Skin epidermis (tissue), 12 donors: ENCODE measurements at regions not wholly inside any gene's neighbourhood (a gene's known extent, or its start where the extent isn't known, plus 50 kb on each side); places are given as distances from the start of the nearest gene placed in this dataset.

Experiments
- H3K27ac ChIP-seq, 21 experiments: fragments of 200-600 bp; sonication (generic) in 11 of 21; one replicate each; pipeline ENCODE4 v1.5.0; 2020; ENCODE audit warnings: mild to moderate bottlenecking in 3 of 21, inconsistent platforms in 2 of 21, moderate library complexity in 2 of 21
- H3K4me3 ChIP-seq, 7 experiments: fragments of 200-600 bp; sonication (generic) in 2 of 7; one replicate each; pipeline ENCODE4 v1.5.0; 2020; ENCODE audit warnings: inconsistent platforms in 2 of 7, mild to moderate bottlenecking in 2 of 7, moderate library complexity in 1 of 7

GRCh38 chr11:29959488-29959887 is 57.3 kb downstream of the KCNA4 start:
- Histone ChIP-seq H3K27ac (no peak overlapping the region), H3K4me3 (no peak overlapping the region)

DNA sequence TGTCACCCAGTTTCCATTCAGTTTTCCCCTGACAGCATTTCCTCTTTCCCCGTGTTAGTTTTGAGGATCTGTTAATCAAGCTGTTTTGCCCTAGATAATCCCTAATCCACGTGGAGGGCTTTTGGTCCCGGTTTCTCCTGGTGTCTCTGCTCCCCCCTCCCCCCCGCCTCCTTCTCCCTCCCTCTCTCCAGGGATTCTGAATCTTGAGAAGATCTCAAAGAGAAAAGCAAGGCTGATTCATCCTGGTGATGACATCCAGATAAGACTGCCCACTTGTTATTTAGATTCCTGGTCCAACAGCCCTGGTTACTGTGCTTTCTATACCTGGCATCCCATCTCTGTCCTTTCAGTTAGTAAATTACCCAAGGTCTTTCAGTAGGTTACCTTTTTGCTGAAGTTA is 59.4 kb downstream of the KCNA4 start:
- Histone ChIP-seq H3K27ac (no peak overlapping the region), H3K4me3 (no peak overlapping the region)

- no peak overlapping the region for H3K27ac ChIP-seq
- H3K4me3 ChIP-seq: no peak overlapping the region
Observed at GRCh38 chr11:29956076-29956556, 60.7 kb downstream of the KCNA4 start.

GRCh38 chr11:29943347-29943746 is 73.5 kb downstream of the KCNA4 start:
- Histone ChIP-seq H3K4me3 (no peak overlapping the region), H3K27ac (no peak overlapping the region)

DNA sequence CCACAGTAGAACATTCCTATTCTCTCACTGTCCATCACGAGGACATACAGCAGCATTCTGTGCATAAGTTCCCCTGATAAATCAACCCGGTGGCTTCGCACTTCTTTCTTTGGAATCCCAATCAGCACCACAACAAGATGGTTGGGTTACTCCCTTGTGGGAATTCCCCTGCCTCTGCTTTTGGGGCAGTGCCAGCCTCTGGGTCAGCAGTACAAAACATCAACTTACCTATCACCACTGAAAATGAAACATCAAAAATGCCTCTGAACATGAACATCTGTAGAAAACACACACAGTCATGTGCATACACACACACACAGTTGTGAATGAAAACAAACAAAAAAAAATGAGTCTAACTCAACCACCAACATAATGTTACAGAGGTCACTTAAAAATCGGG is 79.3 kb downstream of the KCNA4 start:
- H3K27ac ChIP-seq: no peak overlapping the region
- no peak overlapping the region for H3K4me3 ChIP-seq

DNA sequence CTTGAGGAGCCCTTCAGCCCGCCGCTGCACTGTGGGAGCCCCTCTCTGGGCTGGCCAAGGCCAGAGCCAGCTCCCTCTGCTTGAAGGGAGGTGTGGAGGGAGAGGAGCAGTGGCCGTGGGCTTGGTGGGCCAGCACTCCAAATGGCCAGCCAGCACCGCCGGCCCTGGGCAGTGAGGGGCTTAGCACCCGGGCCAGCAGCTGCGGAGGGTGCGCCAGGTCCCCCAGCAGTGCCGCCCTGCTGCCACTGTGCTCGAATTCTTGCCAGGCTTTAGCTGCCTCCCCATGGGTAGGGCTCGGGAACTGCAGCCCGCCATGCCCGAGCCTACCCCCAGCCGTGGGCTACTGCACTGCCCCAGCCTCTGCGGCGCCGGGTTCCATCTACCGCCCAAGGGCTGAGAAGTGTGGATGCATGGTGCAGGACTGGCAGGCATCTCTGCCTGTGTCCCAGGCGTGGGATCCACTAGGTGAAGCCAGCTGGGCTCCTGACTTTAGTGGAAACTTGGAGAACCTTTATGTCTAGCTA is 82.7 kb downstream of the KCNA4 start:
- Histone ChIP-seq H3K4me3 (no peak overlapping the region), H3K27ac (no peak overlapping the region)

GRCh38 chr11:29916040-29916439 is 100.8 kb downstream of the KCNA4 start:
- H3K4me3 ChIP-seq: no peak overlapping the region
- no peak overlapping the region for H3K27ac ChIP-seq

- Histone ChIP-seq H3K4me3 (no peak overlapping the region), H3K27ac (no peak overlapping the region)
Observed at GRCh38 chr11:29914203-29914930, 102.5 kb downstream of the KCNA4 start.

DNA sequence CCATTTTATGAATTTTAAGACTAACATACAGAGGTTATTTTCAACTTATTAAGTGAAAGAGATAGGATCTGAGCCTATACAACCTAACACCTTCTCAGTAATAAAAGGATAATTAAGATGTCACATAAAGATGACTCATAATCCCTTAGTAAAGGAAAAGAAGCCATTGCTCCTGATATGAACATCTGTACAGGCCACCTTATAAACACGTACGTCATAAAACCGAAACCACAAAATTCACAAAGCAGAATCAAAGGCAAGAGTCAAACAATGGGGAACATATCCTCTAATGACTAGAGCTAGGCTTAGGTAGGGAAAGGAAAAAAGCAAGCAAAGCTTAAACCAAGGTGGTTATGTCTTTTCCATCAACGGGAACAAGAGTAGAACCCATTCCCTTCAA is 103.5 kb downstream of the KCNA4 start:
- no peak overlapping the region for H3K4me3 ChIP-seq
- H3K27ac ChIP-seq: no peak overlapping the region

GRCh38 chr11:29900382-29900781 is 116.4 kb downstream of the KCNA4 start:
- H3K4me3 ChIP-seq: no peak overlapping the region
- H3K27ac ChIP-seq: no peak overlapping the region

DNA sequence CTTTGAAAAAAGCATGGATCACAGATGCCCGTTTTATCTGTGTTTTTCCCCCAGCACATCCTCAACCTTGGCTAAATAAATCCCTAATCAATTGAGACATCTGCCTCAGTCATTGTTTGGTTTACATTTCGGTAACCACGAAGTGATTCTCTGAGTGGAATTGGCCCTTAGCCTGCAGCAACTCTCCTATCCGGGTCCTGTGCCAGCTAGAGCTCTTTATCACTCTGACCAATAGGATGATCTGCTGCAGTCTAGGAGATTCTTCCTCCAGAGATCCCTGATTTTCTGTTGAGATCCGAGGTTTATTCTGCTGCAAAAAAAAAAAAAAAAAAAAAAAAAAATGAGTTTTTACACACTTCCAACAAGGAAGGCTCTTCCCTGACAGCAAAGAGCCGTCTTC is 137.3 kb downstream of the KCNA4 start:
- Histone ChIP-seq H3K27ac (no peak overlapping the region), H3K4me3 (no peak overlapping the region)

DNA sequence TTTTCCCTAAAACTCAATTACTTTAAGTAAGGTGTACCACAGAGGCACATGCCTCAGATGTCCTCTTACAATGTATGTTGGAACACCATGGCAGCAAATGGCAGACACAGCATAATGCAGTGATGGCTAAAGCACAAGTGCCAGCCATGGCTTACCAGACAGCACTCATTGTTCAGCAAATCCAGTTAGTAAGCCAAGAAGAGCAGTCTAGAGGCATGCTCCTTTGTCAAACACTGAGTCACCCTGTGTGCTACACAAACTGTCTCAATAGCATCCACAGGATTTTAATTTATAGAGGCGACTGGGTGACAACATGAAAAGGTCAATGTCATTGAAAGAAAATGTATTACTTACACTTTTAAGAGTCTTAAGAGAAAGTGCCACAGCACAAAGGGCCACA is 140.6 kb downstream of the KCNA4 start:
- no peak overlapping the region for H3K4me3 ChIP-seq

GRCh38 chr11:29847219-29847618 is 169.6 kb downstream of the KCNA4 start:
- Histone ChIP-seq H3K4me3 (no peak overlapping the region), H3K27ac (no peak overlapping the region)

More for the DNA sequence above, 140.6 kb downstream of the KCNA4 start:
- H3K27ac ChIP-seq: no peak overlapping the region

GRCh38 chr11:29844701-29845379 is 172.0 kb downstream of the KCNA4 start:
- Histone ChIP-seq H3K27ac (no peak overlapping the region), H3K4me3 (no peak overlapping the region)

DNA sequence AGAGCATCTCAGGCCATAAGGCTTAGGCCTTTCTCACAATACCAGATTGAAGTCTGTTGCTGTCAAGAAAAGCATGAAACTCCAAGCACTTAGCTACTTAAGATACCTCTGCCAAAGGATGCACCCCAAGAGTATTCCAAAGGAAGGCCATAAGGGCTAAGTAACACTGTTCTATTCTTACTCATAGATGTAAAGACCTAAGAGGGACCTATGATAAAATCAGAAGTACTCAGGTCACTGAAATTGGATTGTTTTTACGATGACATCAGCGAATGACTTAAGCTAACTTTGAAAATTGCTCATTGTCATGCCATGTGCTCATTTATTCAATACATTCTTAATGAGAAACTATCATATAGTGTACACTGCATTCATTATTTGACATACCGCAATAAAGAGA is 172.8 kb downstream of the KCNA4 start:
- Histone ChIP-seq H3K4me3 (no peak overlapping the region), H3K27ac (no peak overlapping the region)

DNA sequence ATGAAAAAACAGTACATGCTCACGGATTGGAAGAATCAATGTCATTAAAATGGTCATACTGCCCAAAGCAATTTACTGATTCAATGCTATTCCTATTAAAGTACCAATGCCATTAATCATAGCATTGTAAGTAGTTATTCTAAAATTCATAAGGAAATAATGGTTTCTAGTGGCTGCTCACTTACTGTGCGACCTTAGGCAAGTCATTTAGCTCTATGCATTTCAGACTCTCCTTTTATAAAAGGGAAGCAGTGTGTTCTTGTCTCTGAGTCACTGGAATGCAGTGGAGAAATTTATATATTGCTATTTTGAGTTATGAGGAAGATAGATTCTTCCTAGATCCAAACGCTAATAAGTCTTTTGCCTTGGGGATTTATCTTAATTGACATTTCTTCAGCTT is 174.8 kb downstream of the KCNA4 start:
- H3K27ac ChIP-seq: no peak overlapping the region

DNA sequence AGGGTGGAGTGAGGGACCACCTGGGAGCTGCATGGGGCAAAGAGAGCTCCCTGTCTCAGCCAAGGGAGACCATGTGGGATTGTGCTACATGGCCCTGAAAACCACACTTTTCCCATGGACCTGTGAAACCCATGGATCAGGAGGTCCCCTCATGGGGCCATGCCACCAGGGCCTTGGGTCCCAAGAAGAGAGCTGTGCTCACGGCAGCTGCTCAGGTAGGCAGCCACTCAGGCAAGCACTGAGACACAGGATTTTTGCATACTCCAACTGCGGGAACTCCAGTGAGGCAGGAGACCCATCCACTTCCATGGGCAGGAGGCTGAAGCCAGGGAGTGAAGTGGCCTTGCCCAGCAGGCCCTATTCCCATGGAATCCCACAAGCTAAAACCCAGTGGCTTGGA is 190.0 kb downstream of the KCNA4 start:
- Histone ChIP-seq H3K4me3 (no peak overlapping the region), H3K27ac (no peak overlapping the region)

More for the DNA sequence above, 174.8 kb downstream of the KCNA4 start:
- no peak overlapping the region for H3K4me3 ChIP-seq

- Histone ChIP-seq H3K27ac (no peak overlapping the region), H3K4me3 (no peak overlapping the region)
Observed at GRCh38 chr11:29816359-29816758, 200.5 kb downstream of the KCNA4 start.

DNA sequence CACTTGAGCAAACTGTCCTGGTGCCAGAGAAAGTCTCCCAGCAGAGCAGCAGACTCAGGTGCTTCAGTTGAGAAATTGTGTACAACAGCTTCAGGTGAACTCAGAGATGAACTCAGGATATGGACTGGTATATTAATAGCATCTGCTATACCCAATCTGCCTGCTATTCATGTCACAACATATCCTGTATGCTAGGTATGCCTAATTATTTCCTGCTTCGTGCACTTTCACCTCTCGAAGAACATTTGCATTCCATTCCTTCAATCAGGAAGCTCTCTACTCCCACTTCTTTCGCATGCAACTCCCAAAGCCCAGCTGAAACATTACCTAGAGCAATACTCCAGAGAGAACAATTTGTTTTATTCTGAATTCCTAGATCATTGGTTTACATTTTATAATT is 207.7 kb downstream of the KCNA4 start:
- H3K4me3 ChIP-seq: no peak overlapping the region

GRCh38 chr11:29802522-29802921 is 214.3 kb downstream of the KCNA4 start:
- no peak overlapping the region for H3K4me3 ChIP-seq
- no peak overlapping the region for H3K27ac ChIP-seq

More for the DNA sequence above, 207.7 kb downstream of the KCNA4 start:
- H3K27ac ChIP-seq: no peak overlapping the region

GRCh38 chr11:29801561-29801960 is 215.3 kb downstream of the KCNA4 start:
- Histone ChIP-seq H3K4me3 (no peak overlapping the region), H3K27ac (no peak overlapping the region)
